GM21528 (cell line): ENCODE measurements at regions not wholly inside any gene's neighbourhood (a gene's known extent, or its start where the extent isn't known, plus 50 kb on each side); places are given as distances from the start of the nearest gene placed in this dataset.

Experiments used
- ATAC-seq: cut with Tn5 transposase; IDR thresholded peaks from one replicate; pipeline ENCODE4 v1.9.1; 2021; ENCODE audit warnings: mild to moderate bottlenecking, moderate library complexity; ENCODE audit not compliant: unreplicated experiment, low FRiP score

GRCh38 chr6:26252077-26252472, 112.9 kb upstream of the BTN3A2 start:
- ATAC-seq: no peak

- ATAC-seq: no peak
Measured at GRCh38 chr6:26254724-26255123, 110.3 kb upstream of the BTN3A2 start.

- ATAC-seq: no peak
Measured at GRCh38 chr6:26257272-26257671, 107.7 kb upstream of the BTN3A2 start.

GRCh38 chr6:26258212-26258977, 106.6 kb upstream of the BTN3A2 start:
- no peak for ATAC-seq

GRCh38 chr6:26260110-26260637, 104.8 kb upstream of the BTN3A2 start:
- ATAC-seq: no peak

GRCh38 chr6:26260725-26261490, 104.1 kb upstream of the BTN3A2 start:
- ATAC-seq: no peak

GRCh38 chr6:26264547-26264946, 100.5 kb upstream of the BTN3A2 start:
- ATAC-seq: no peak

- no peak for ATAC-seq
Measured at GRCh38 chr6:26267083-26267589, 97.9 kb upstream of the BTN3A2 start.

- no peak for ATAC-seq
Measured at GRCh38 chr6:26268659-26269402, 96.2 kb upstream of the BTN3A2 start.

- ATAC-seq: no peak
Measured at GRCh38 chr6:26269531-26270485, 95.2 kb upstream of the BTN3A2 start.

- no peak for ATAC-seq
Measured at GRCh38 chr6:26270486-26270861, 94.5 kb upstream of the BTN3A2 start.

- ATAC-seq: peak; percentile 36
Measured at GRCh38 chr6:26270903-26271667, 93.9 kb upstream of the BTN3A2 start.

GRCh38 chr6:26271668-26272024, 93.4 kb upstream of the BTN3A2 start:
- ATAC-seq: no peak

GRCh38 chr6:26272171-26272637, 92.8 kb upstream of the BTN3A2 start:
- peak; percentile 38 for ATAC-seq

- ATAC-seq: no peak
Measured at GRCh38 chr6:26273673-26274588, 91.1 kb upstream of the BTN3A2 start.

GRCh38 chr6:26275663-26276062, 89.3 kb upstream of the BTN3A2 start:
- no peak for ATAC-seq

- ATAC-seq: no peak
Measured at GRCh38 chr6:26276841-26277648, 88.0 kb upstream of the BTN3A2 start.
